ENCODE measurements at regions not wholly inside any gene's neighbourhood (a gene's known extent, or its start where the extent isn't known, plus 50 kb on each side); places are given as distances from the start of the nearest gene placed in this dataset.

GRCh38 chr11:122307476-122308035 is 191.5 kb upstream of the BLID start:
- no peak for TF ChIP-seq CTCF (IDR thresholded peaks at IDR 0.05; ENCODE audit: unreplicated experiment in 3 of 3)
- H3K27ac Mint-ChIP-seq: peak overlapping the region in 2 of 3 experiments; percentile 78 to 97
- H3K4me3 Mint-ChIP-seq: peak overlapping the region in 2 of 3 experiments; percentile 7 to 76
- no peaks in the 10 kb centered on the region for H3K27me3 Mint-ChIP-seq (ENCODE audit: low read depth)
- H3K9me3 Mint-ChIP-seq: no peaks in the 10 kb centered on the region
- no peaks in the 10 kb centered on the region for H3K36me3 Mint-ChIP-seq (ENCODE audit: low read depth)
- peaks cover 74% of the 10 kb centered on the region for H3K4me1 Mint-ChIP-seq

- TF ChIP-seq CTCF (IDR thresholded peaks at IDR 0.05; ENCODE audit: unreplicated experiment in 3 of 3): no peak
- H3K9me3 Mint-ChIP-seq: no peaks in the 10 kb centered on the region
- H3K27me3 Mint-ChIP-seq (ENCODE audit: low read depth): no peaks in the 10 kb centered on the region
- peak overlapping the region in 2 of 3 experiments; percentile 40 to 76 for H3K4me3 Mint-ChIP-seq
- H3K27ac Mint-ChIP-seq: peak overlapping the region in 2 of 3 experiments; percentile 78 to 97
- no peaks in the 10 kb centered on the region for H3K36me3 Mint-ChIP-seq (ENCODE audit: low read depth)
- H3K4me1 Mint-ChIP-seq: peaks cover 80% of the 10 kb centered on the region
Observed at GRCh38 chr11:122306831-122307391, 190.9 kb upstream of the BLID start.

- no peaks in the 10 kb centered on the region for H3K27me3 Mint-ChIP-seq (ENCODE audit: low read depth)
- TF ChIP-seq CTCF (IDR thresholded peaks at IDR 0.05; ENCODE audit: unreplicated experiment in 3 of 3): no peak
- no peaks in the 10 kb centered on the region for H3K9me3 Mint-ChIP-seq
- H3K36me3 Mint-ChIP-seq (ENCODE audit: low read depth): no peaks in the 10 kb centered on the region
- H3K4me3 Mint-ChIP-seq: peak overlapping the region in 2 of 3 experiments; percentile 31 to 81
- H3K4me1 Mint-ChIP-seq: peaks cover 74% of the 10 kb centered on the region
- H3K27ac Mint-ChIP-seq: peak overlapping the region; percentile 82 to 97 (median 96)
Observed at GRCh38 chr11:122305426-122306320, 189.7 kb upstream of the BLID start.

GRCh38 chr11:122304973-122305372 is 189.0 kb upstream of the BLID start:
- TF ChIP-seq CTCF (IDR thresholded peaks at IDR 0.05; ENCODE audit: unreplicated experiment in 3 of 3): no peak
- Mint-ChIP-seq H3K27ac (peak overlapping the region; percentile 82 to 97 (median 96)), H3K9me3 (peaks cover 4% of the 10 kb centered on the region), H3K27me3 (ENCODE audit: low read depth) (no peaks in the 10 kb centered on the region), H3K4me3 (peak overlapping the region in 1 of 3 experiments; percentile 81), H3K4me1 (peaks cover 71% of the 10 kb centered on the region), H3K36me3 (ENCODE audit: low read depth) (peaks cover 4% of the 10 kb centered on the region)

- no peaks in the 10 kb centered on the region for H3K27me3 Mint-ChIP-seq (ENCODE audit: low read depth)
- peaks cover 64% of the 10 kb centered on the region for H3K4me1 Mint-ChIP-seq
- H3K4me3 Mint-ChIP-seq: no peak overlapping the region
- peaks cover 6% of the 10 kb centered on the region for H3K36me3 Mint-ChIP-seq (ENCODE audit: low read depth)
- H3K9me3 Mint-ChIP-seq: peaks cover 10% of the 10 kb centered on the region
- H3K27ac Mint-ChIP-seq: peak overlapping the region in 2 of 3 experiments; percentile 96 to 97
- no peak for TF ChIP-seq CTCF (IDR thresholded peaks at IDR 0.05; ENCODE audit: unreplicated experiment in 3 of 3)
Observed at GRCh38 chr11:122304306-122304705, 188.3 kb upstream of the BLID start.

Measured in nephron (organoid).